ENCODE measurements at regions not wholly inside any gene's neighbourhood (a gene's known extent, or its start where the extent isn't known, plus 50 kb on each side); places are given as distances from the start of the nearest gene placed in this dataset.

DNA sequence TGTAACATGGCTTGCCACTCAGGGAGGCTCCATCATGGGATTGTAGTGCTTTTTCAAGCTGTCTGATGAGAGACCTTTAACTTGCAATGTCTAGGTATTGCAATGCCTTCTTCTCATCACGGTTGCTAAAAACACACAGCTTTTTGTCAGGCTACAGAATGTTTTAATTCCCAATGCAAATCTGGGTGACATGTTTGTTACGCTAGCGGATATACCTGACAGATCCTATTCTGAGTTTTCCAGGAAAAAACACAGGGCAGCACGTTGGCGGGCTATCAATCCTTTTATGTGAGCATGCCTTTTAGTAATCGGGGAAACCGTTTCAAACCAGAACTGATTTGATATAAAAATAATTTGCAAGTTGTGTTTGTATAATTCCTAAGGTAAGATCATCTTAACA is 577.2 kb upstream of the MAP3K7 start:
- no peaks in the 10 kb centered on the region for H3K27me3 Mint-ChIP-seq
- no peak overlapping the region for H3K27ac Mint-ChIP-seq
- no peaks in the 10 kb centered on the region for H3K9me3 Mint-ChIP-seq
- no peak for ATAC-seq
- no peak overlapping the region for H3K4me3 Mint-ChIP-seq
- H3K36me3 Mint-ChIP-seq: no peaks in the 10 kb centered on the region
- H3K4me1 Mint-ChIP-seq: no peaks in the 10 kb centered on the region

DNA sequence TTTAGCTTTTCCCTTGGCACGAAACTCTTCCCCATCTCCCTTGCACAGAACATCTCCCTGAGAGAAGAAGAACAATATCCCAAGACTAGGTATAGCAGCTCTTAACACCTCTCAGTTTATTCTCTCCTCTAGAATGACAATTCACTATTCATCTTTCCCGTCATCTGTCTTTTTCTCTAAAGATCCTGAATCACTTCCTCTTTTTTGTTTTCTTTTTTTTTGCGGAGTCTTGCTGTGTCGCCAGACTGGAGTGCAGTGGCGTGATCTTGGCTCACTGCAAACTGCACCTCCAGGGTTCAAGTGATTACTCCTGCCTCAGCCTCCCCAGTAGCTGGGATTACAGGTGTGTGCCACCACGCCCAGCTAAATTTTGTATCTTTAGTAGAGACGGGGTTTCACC is 574.4 kb upstream of the MAP3K7 start:
- Mint-ChIP-seq H3K4me1 (no peaks in the 10 kb centered on the region), H3K4me3 (no peak overlapping the region), H3K36me3 (no peaks in the 10 kb centered on the region), H3K27me3 (no peaks in the 10 kb centered on the region), H3K9me3 (no peaks in the 10 kb centered on the region), H3K27ac (no peak overlapping the region)
- ATAC-seq: no peak

DNA sequence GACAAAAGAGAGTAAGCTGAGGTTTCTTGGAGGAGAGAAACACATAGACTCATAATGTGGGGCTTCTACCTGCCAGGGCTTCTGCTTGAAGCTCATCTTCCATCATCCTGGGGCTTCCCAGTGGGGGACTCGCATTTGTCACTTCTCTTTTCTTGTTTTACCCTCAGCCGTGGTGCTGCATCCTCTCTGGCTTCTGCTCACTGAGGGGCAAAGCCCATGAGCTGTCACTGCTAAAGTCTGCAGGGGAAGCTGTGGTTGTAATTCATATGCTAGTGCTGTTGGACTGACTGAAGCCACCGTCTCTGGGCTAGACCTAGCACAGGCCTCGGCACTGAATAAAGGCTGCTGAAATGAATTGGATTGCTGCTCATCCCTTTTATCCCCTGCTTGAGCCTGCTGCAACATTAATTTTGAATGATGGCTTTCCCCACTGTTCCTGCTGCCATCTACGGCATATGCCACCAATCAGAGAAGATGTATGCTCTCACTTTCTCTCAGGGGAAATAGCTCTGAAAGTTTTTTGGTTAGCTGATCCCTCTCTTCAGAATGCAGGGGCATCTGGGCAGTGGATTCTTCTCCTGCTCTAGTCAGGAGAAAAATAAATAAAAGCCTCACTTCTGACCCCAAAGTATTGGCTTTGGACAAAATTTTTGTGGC is 568.4 kb upstream of the MAP3K7 start:
- Mint-ChIP-seq H3K27me3 (no peaks in the 10 kb centered on the region), H3K27ac (no peak overlapping the region), H3K4me1 (no peaks in the 10 kb centered on the region), H3K9me3 (no peaks in the 10 kb centered on the region), H3K36me3 (no peaks in the 10 kb centered on the region), H3K4me3 (no peak overlapping the region)
- peak; percentile 64 for ATAC-seq

DNA sequence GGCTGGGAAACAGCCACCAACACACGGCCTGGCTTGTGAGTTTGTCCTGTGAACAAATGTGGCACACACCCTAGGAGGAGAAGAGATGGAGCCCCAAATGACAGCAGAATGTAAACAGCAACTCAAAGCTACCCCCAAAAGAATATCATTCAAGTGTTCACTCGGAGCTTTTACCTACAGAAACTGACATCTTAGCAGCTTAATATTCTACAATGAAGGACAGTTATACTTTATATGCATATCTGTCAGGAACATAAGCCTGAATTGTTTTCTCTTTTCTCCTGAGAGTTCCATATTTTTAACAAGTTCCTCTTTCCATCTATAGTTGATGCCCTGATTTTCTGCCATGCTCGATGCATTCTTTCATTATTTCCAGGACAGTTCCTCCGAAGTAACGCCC is 566.0 kb upstream of the MAP3K7 start:
- Mint-ChIP-seq H3K27ac (no peak overlapping the region), H3K27me3 (no peaks in the 10 kb centered on the region), H3K9me3 (no peaks in the 10 kb centered on the region), H3K36me3 (no peaks in the 10 kb centered on the region), H3K4me3 (no peak overlapping the region), H3K4me1 (no peaks in the 10 kb centered on the region)
- no peak for ATAC-seq

DNA sequence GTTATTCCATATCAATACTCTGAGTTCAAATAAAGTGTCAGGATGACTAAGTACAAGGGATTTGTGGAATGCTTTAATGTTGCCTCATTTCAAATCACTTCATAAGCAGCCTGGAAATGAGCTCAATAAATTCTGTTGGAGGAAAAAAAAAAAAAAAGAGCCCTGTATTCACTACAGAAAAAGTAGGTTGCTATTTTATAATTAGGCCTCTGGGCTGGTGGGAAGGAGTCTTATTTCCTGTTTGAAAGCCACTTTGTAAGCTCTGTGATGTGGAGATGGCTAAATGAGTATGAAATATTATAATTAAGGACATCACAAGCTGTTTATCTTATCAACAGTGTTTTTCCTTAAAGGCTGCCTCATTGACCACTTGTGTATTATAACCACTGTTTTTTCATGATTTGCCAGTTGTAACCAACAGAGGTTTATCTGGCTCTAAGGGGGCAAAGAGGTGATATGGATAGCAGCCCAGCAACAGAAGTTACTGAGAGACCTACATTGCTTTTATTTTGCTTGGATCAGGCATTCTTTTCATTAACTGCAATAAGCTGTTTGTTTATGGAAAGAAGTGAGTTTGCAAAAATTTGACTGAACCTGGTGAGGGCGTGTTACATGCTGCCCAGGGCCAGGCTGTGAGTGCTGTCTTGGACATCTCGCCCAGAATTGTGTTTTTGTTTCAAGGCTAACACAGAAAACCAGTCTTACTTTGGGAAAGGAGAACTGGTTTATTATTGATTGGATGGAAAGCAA is 563.3 kb upstream of the MAP3K7 start:
- Mint-ChIP-seq H3K36me3 (no peaks in the 10 kb centered on the region), H3K4me1 (no peaks in the 10 kb centered on the region), H3K27ac (no peak overlapping the region), H3K9me3 (no peaks in the 10 kb centered on the region), H3K27me3 (no peaks in the 10 kb centered on the region), H3K4me3 (no peak overlapping the region)
- no peak for ATAC-seq

DNA sequence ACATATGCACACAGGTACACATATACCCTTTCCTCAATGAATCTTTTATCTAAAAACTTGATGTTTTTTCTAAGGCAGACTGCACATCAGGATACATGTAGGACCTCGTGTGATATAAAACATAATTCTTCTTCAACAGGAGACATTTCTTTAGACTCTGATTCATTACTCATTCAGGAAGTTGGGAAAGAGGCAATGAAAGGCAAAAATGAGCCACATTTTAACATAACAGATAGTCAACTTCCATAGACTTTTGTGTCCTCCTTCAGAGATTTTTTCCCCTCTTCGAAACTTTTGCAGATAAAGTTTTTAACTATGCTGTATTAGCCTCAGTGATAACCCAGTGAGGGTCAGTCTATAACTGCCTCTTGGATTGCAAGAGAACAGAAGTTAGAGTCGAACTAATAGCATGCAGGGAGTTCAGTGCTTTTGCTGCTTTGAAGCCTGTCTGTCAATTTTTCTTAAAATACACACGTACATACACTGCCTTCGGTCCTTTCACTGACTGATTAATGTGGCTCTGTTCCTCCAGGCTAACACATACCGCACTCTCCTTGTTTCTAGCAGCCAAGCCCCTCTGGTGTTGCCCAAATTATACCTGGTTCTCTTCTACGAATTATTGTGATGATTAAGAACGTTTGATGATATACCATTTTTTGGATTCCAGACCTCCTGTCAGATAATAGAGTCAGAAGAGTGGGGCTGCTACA is 562.5 kb upstream of the MAP3K7 start:
- no peaks in the 10 kb centered on the region for H3K36me3 Mint-ChIP-seq

DNA sequence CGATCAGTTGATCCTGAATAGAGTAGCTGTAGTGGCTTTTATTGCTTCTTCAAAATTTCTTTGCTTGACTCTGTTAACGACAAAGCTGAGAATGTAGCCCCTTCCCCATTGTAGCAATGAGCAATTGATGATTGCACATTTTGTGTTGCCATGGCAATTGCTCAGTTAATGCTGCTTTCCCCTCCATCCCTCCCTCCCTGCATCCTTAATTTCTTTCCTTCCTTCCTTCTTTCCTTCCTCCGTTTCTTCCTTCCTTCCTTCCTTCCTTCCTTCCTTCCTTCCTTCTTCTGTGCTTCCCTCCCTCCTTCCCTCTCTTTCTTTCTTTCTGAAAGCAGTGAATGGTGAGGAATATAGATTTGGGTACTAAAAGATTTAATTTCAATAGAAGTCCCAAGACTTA is 557.3 kb upstream of the MAP3K7 start:
- ATAC-seq: no peak
- H3K9me3 Mint-ChIP-seq: no peaks in the 10 kb centered on the region
- no peaks in the 10 kb centered on the region for H3K4me1 Mint-ChIP-seq
- no peaks in the 10 kb centered on the region for H3K36me3 Mint-ChIP-seq
- no peak overlapping the region for H3K27ac Mint-ChIP-seq
- no peaks in the 10 kb centered on the region for H3K27me3 Mint-ChIP-seq
- H3K4me3 Mint-ChIP-seq: no peak overlapping the region

More for the DNA sequence above, 562.5 kb upstream of the MAP3K7 start:
- no peak for ATAC-seq
- H3K27ac Mint-ChIP-seq: no peak overlapping the region
- no peak overlapping the region for H3K4me3 Mint-ChIP-seq
- no peaks in the 10 kb centered on the region for H3K9me3 Mint-ChIP-seq
- no peaks in the 10 kb centered on the region for H3K27me3 Mint-ChIP-seq
- no peaks in the 10 kb centered on the region for H3K4me1 Mint-ChIP-seq

DNA sequence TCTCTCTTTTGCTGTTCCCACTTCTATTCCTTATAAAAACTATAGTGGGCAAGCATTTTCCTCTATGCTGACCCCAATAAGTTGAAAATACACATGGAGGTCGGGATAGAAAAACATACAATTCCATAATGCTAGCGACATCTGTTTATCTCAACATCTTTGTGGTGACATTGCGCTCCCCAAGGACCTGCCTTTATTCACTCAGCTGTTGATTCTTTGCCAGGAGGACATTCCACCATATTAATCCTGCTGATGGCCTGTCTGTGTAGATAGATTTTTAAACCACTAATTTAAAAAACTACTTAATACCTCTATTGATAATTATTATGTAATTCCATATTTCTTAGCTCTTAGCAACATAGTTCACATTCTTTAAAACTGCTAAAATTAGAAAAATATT is 555.3 kb upstream of the MAP3K7 start:
- H3K9me3 Mint-ChIP-seq: no peaks in the 10 kb centered on the region
- no peak overlapping the region for H3K4me3 Mint-ChIP-seq
- H3K27ac Mint-ChIP-seq: no peak overlapping the region
- H3K36me3 Mint-ChIP-seq: no peaks in the 10 kb centered on the region
- no peak for ATAC-seq
- H3K4me1 Mint-ChIP-seq: no peaks in the 10 kb centered on the region
- no peaks in the 10 kb centered on the region for H3K27me3 Mint-ChIP-seq

DNA sequence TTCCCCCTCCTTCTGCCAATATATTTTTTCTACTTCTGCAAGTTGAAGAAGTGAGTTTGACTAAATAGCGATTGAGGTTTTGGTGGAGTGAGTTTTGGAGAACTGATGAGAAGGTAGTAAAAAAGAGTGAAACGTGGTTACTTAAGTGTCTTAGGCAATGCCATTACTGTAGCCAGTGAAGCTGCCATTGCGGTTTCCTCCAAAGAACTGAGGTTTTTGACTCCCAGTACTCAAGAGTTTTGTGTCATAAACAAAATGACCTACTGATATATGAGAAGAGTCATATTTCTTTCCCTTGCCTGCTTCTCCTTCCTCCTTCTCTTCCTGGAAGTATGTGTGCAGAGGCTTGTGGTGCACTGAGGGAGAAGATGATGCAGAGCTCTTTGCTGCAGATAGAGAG is 554.5 kb upstream of the MAP3K7 start:
- Mint-ChIP-seq H3K4me1 (no peaks in the 10 kb centered on the region), H3K27ac (no peak overlapping the region), H3K27me3 (no peaks in the 10 kb centered on the region), H3K9me3 (no peaks in the 10 kb centered on the region), H3K36me3 (no peaks in the 10 kb centered on the region), H3K4me3 (no peak overlapping the region)
- ATAC-seq: no peak

DNA sequence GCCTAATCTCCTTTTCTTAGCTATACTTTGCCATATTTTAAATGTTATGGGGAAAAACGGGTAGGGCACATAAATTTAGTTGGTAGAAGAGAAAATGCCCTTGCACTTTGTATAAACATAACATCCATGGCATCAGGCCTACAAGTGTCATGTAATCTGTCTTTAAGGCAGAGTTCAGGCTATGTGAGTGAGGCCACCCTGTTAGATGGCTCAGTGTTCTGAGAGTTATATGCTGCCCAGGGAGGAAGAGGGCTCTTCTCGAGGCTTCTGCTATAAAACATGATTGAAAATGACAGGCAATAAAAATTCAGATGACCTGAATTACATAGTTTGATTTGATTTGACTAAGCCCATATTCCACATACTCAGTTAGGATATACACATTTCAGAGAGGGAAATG is 553.6 kb upstream of the MAP3K7 start:
- H3K4me3 Mint-ChIP-seq: no peak overlapping the region
- ATAC-seq: no peak
- H3K9me3 Mint-ChIP-seq: no peaks in the 10 kb centered on the region
- no peaks in the 10 kb centered on the region for H3K27me3 Mint-ChIP-seq
- no peaks in the 10 kb centered on the region for H3K36me3 Mint-ChIP-seq
- no peak overlapping the region for H3K27ac Mint-ChIP-seq
- no peaks in the 10 kb centered on the region for H3K4me1 Mint-ChIP-seq

DNA sequence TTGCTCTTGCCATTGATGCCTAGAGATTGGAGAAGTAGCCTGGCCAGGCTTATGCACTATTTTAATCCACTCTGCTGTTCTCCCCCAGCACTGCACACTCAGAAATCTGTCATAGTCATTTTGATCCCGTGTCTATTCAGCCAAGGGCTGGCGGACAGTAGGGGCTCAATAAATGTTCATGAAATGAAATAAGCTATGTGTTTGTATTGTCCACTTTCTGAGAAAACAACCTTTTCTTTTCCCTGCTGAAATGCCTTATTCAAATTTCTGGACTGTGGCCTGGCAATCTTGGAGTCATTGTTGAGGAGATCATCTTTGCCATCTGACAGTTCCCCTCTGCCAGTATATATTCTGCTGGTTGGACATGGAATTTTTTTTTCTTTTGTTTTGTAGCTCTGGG is 550.4 kb upstream of the MAP3K7 start:
- no peaks in the 10 kb centered on the region for H3K36me3 Mint-ChIP-seq
- no peaks in the 10 kb centered on the region for H3K4me1 Mint-ChIP-seq
- ATAC-seq: no peak
- H3K27ac Mint-ChIP-seq: no peak overlapping the region
- no peaks in the 10 kb centered on the region for H3K27me3 Mint-ChIP-seq
- no peak overlapping the region for H3K4me3 Mint-ChIP-seq
- H3K9me3 Mint-ChIP-seq: no peaks in the 10 kb centered on the region

DNA sequence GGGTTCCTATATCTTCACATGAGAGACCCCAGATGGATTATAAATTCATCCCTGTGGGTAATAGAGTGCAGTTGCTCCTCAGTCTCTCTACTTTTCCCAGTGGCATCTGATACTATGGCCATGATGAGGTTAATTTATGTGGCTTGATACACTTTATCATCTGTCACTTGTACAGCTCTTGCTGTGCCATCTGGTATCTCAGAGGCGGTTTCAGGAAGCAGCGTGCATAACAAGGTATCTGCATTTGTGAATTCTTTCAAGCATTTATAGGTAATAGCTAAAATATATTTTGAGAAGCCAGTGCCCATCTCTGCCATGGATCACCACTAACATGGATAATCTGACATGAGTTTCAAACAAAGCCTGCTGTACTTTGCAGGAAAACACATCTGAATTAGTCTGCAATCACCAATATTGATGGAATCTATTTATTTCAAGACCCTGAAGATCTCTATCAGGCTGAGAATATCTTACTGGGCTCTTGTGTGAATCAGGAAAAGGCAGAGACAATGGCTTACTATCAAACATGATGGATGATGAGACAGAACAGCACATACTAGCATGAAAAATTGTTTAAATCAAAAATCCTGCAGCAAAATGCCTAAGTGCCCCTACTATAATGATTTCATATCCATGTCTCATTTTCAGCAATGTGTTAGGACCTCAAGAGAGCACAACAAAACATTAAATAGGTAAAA is 548.7 kb upstream of the MAP3K7 start:
- Mint-ChIP-seq H3K36me3 (no peaks in the 10 kb centered on the region), H3K4me1 (no peaks in the 10 kb centered on the region), H3K9me3 (no peaks in the 10 kb centered on the region), H3K27me3 (no peaks in the 10 kb centered on the region), H3K4me3 (no peak overlapping the region), H3K27ac (no peak overlapping the region)
- ATAC-seq: no peak

DNA sequence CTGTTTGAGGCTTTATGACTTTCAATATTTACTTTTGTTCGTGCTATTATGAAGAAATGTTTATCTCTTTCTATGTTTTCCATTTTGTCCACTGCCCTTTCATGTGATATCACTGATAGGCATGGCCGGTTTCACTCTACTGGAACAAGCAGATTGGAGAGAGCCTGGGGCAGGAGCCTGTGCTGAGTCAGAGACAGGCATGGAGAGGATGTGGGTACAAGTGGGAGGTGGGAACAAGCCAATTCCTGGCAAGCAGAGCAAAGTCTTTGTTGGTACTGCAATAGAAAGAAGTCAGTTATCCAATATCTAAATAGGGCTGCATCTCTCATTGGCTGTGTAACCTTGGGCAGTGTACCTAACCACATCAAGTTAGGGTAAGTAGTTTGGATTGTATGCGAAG is 545.6 kb upstream of the MAP3K7 start:
- ATAC-seq: no peak
- Mint-ChIP-seq H3K27ac (no peak overlapping the region), H3K4me1 (no peaks in the 10 kb centered on the region), H3K27me3 (no peaks in the 10 kb centered on the region), H3K4me3 (no peak overlapping the region), H3K9me3 (no peaks in the 10 kb centered on the region), H3K36me3 (no peaks in the 10 kb centered on the region)

DNA sequence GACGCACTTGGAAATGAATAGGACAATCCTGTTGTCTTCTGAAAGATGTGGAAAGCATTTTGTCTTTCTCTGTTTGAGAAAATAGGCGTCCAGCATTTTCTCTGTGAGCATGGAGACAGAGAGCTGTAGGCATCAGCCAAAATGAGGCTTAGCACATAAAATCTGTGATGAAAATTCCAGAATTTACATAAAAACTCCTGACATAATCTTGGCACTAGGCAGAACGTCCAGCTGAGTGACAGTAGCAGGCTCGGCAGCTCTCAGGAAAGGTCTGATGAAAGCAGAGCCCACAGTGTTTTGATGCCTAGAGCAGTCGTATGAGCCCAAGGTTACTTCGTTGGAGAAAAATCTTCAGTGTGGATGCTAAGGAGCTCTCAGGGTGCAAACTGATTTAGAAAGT is 543.3 kb upstream of the MAP3K7 start:
- Mint-ChIP-seq H3K9me3 (no peaks in the 10 kb centered on the region), H3K36me3 (no peaks in the 10 kb centered on the region), H3K4me1 (no peaks in the 10 kb centered on the region), H3K27me3 (no peaks in the 10 kb centered on the region), H3K27ac (no peak overlapping the region), H3K4me3 (no peak overlapping the region)
- ATAC-seq: no peak

DNA sequence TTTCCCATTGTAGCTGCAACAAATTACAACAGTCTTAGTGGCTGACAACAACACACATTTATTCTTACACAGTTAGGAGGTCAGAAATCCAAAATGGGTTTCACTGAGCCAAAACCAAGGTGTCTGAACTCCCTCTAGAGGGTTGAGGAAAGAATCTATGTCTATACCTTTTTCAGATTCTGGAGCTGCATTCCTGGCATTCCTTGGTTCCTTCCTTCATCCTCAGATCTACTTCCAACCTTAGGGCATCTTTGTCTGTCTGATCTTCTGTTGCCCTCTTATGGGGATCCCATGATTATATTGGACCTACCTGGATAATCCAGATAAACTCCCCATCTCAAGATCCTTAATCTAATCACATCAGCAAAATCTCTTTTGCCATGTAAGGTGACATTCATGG is 540.9 kb upstream of the MAP3K7 start:
- H3K4me1 Mint-ChIP-seq: no peaks in the 10 kb centered on the region
- no peaks in the 10 kb centered on the region for H3K27me3 Mint-ChIP-seq
- no peak overlapping the region for H3K4me3 Mint-ChIP-seq
- H3K36me3 Mint-ChIP-seq: no peaks in the 10 kb centered on the region
- no peak for ATAC-seq
- H3K27ac Mint-ChIP-seq: no peak overlapping the region
- no peaks in the 10 kb centered on the region for H3K9me3 Mint-ChIP-seq
